Endothelial cell of umbilical vein (primary cell): ENCODE measurements at regions not wholly inside any gene's neighbourhood (a gene's known extent, or its start where the extent isn't known, plus 50 kb on each side); places are given as distances from the start of the nearest gene placed in this dataset.

Source experiments
- BruUV-seq: library from RNA; stranded (reverse); fragments of 400-500 nt; replicated peaks from 2 replicates; lab custom pipeline; 2021; lab: Mats Ljungman, UMichigan
- CTCF ChIA-PET: fragments of 300-600, 350-600 bp; sonication (Branson Sonifier 250); formaldehyde crosslinking; loops from one replicate; lab custom pipeline; 2021; ENCODE audit warnings: antibody characterized with exemption, inconsistent platforms; lab: Charles Lee
- POLR2A ChIA-PET: fragments of 300-600, 350-600 bp; sonication (Branson Sonifier 250); formaldehyde crosslinking; loops from one replicate; lab custom pipeline; 2021; ENCODE audit warnings: antibody characterized with exemption, inconsistent platforms; lab: Charles Lee
- DNase-seq: peaks from one replicate; pipeline ENCODE4 v3.0.0-alpha.2; 2011; ENCODE audit warnings: low read depth, low spot score
- FAIRE-seq: peaks from 2 replicates; lab custom pipeline; 2011; peaks lifted over from hg19 to GRCh38; lab: Jason Lieb, UNC
- H2AFZ ChIP-seq: 2 replicates; pipeline ENCODE4 v1.6.0; 2012; ENCODE audit warnings: low read depth, low read length, control low read depth, inconsistent platforms
- H3K27ac ChIP-seq: 2 replicates; pipeline ENCODE4 v1.5.1; 2011; ENCODE audit warnings: low read depth, mild to moderate bottlenecking, control low read depth, low read length, moderate library complexity; ENCODE audit not compliant: insufficient read depth
- H3K27me3 ChIP-seq, 2 experiments: 2 replicates each; pipeline versions ENCODE4 v1.6.0 to v1.6.1; 2011; ENCODE audit warnings: low read length in 2 of 2, mixed read lengths in 1 of 2; ENCODE audit not compliant: control insufficient read depth in 2 of 2, insufficient read depth in 2 of 2
- H3K36me3 ChIP-seq, 2 experiments: 2 replicates in 1 of 2; 3 replicates in 1 of 2; pipeline ENCODE4 v1.5.1; 2011; ENCODE audit warnings: low read length in 2 of 2, mild to moderate bottlenecking in 1 of 2, moderate library complexity in 1 of 2; ENCODE audit not compliant: control insufficient read depth in 2 of 2, insufficient read depth in 2 of 2; ENCODE audit errors: extremely low read depth in 1 of 2
- H3K4me1 ChIP-seq: 3 replicates; pipeline ENCODE4 v1.5.1; 2011; ENCODE audit warnings: mild to moderate bottlenecking, low read length; ENCODE audit not compliant: control insufficient read depth, insufficient read depth; ENCODE audit errors: extremely low read depth
- H3K4me2 ChIP-seq: 2 replicates; pipeline ENCODE4 v1.6.1; 2011; ENCODE audit warnings: low read length, control low read depth, mixed read lengths; ENCODE audit not compliant: insufficient read depth
- H3K4me3 ChIP-seq, 3 experiments: fragments of 200-600 bp in 1 of 3; sonication (generic), shearing (Covaris generic) in 1 of 3; replicated peaks in 1 of 3; 2 replicates each; pipeline ENCODE4 v1.5.1; 2011 to 2016; ENCODE audit warnings: control low read depth in 3 of 3, low read length in 3 of 3, mild to moderate bottlenecking in 2 of 3, inconsistent platforms in 1 of 3, low read depth in 1 of 3, moderate library complexity in 1 of 3; ENCODE audit not compliant: insufficient read depth in 1 of 3
- H3K79me2 ChIP-seq: 2 replicates; pipeline ENCODE4 v1.6.0; 2012; ENCODE audit warnings: low read length, inconsistent platforms; ENCODE audit not compliant: control insufficient read depth, insufficient read depth
- H3K9ac ChIP-seq: replicated peaks from 2 replicates; pipeline ENCODE3; 2011; ENCODE audit warnings: low read length, control low read depth; ENCODE audit not compliant: insufficient read depth; ENCODE audit errors: extremely low read depth
- H3K9me1 ChIP-seq: replicated peaks from 3 replicates; pipeline ENCODE4 v1.6.0; 2011; ENCODE audit warnings: mild to moderate bottlenecking, low read length; ENCODE audit not compliant: control insufficient read depth, insufficient read depth; ENCODE audit errors: extremely low read depth
- H3K9me3 ChIP-seq: replicated peaks from 2 replicates; pipeline ENCODE4 v1.5.1; 2012; ENCODE audit warnings: low read length, inconsistent platforms; ENCODE audit not compliant: control insufficient read depth, insufficient read depth
- H4K20me1 ChIP-seq: replicated peaks from 2 replicates; pipeline ENCODE3; 2011; ENCODE audit warnings: mild to moderate bottlenecking, low read length; ENCODE audit not compliant: control insufficient read depth, insufficient read depth; ENCODE audit errors: extremely low read depth
- FOS ChIP-seq: IDR thresholded peaks from 2 replicates; pipeline ENCODE4 v1.6.1; 2011; ENCODE audit warnings: mild to moderate bottlenecking, low read length, moderate library complexity, borderline replicate concordance; ENCODE audit not compliant: insufficient read depth
- JUN ChIP-seq: IDR thresholded peaks from 2 replicates; pipeline ENCODE4 v1.6.1; 2011; ENCODE audit warnings: borderline replicate concordance, low read depth; ENCODE audit not compliant: insufficient read length, insufficient read depth
- MYC ChIP-seq: IDR thresholded peaks from one replicate; pipeline ENCODE4 v1.6.1; 2011; ENCODE audit warnings: mild to moderate bottlenecking, low read depth, low read length
- POLR2A ChIP-seq: IDR thresholded peaks from 2 replicates; pipeline ENCODE4 v1.6.1; 2012; ENCODE audit warnings: low read depth, mild to moderate bottlenecking, control low read depth, low read length
- POLR2AphosphoS5 ChIP-seq: IDR thresholded peaks from 2 replicates; pipeline ENCODE4 v1.6.1; 2012; ENCODE audit warnings: low read depth, mild to moderate bottlenecking, control low read depth, low read length, moderate library complexity; ENCODE audit not compliant: insufficient read depth
- dilution Hi-C: fragments of 300-500 bp; cut with MboI; formaldehyde crosslinking; loops from one replicate; pipeline ENCODE4 v1.15.0; 2019; ENCODE audit warnings: low sequenced_read_pairs; ENCODE audit not compliant: extremely low pct_ligation_motif_present
- intact Hi-C: fragments of 100-400 bp; cut with micrococcal nuclease; formaldehyde crosslinking; loops from one replicate; pipeline ENCODE4 v1.10.0; 2022

GRCh38 chr13:40398065-40398464, 268.4 kb downstream of the FOXO1 start:
- intact Hi-C loops (no loop called here), dilution Hi-C loops (no loop called here)
- CTCF ChIA-PET: no interaction called here
- Histone ChIP-seq H4K20me1 (no peaks in the 10 kb centered on the region), H3K79me2 (no peaks in the 10 kb centered on the region), H3K4me2 (no peak overlapping the region), H3K27me3 (no peaks in the 10 kb centered on the region), H2AFZ (no peak overlapping the region), H3K9ac (no peak overlapping the region), H3K27ac (no peak overlapping the region), H3K4me3 (no peak overlapping the region), H3K9me3 (no peaks in the 10 kb centered on the region), H3K36me3 (no peaks in the 10 kb centered on the region), H3K9me1 (no peaks in the 10 kb centered on the region), H3K4me1 (peaks cover 16% of the 10 kb centered on the region)
- FAIRE-seq (no peak), DNase-seq (no peak)
- no peak for TF ChIP-seq POLR2A
- no peak for TF ChIP-seq MYC
- TF ChIP-seq POLR2AphosphoS5: no peak
- BruUV-seq: no TSS peak
- POLR2A ChIA-PET: no interaction called here

GRCh38 chr13:40399756-40400155, 266.7 kb downstream of the FOXO1 start:
- dilution Hi-C loops: no loop called here
- DNase-seq: no peak
- CTCF ChIA-PET: no interaction called here

More at GRCh38 chr13:40399756-40400155, 266.7 kb downstream of the FOXO1 start:
- Histone ChIP-seq H3K9me1 (no peaks in the 10 kb centered on the region), H3K4me2 (no peak overlapping the region), H3K27ac (no peak overlapping the region), H2AFZ (no peak overlapping the region), H3K4me1 (peaks cover 21% of the 10 kb centered on the region), H3K27me3 (no peaks in the 10 kb centered on the region), H3K9me3 (no peaks in the 10 kb centered on the region), H4K20me1 (no peaks in the 10 kb centered on the region), H3K79me2 (no peaks in the 10 kb centered on the region), H3K4me3 (no peak overlapping the region), H3K9ac (no peak overlapping the region), H3K36me3 (no peaks in the 10 kb centered on the region)
- TF ChIP-seq JUN (no peak), FOS (no peak)
- BruUV-seq: no TSS peak
- intact Hi-C loops: loop anchor here (5.0 to 10.0 kb wide), 3 partner anchors 283 to 617 kb away; no protein-coding TSS in a partner anchor
- FAIRE-seq: no peak
- POLR2A ChIA-PET: no interaction called here
